Keratinocyte (primary cell): ENCODE measurements at regions not wholly inside any gene's neighbourhood (a gene's known extent, or its start where the extent isn't known, plus 50 kb on each side); places are given as distances from the start of the nearest gene placed in this dataset.

Experiments
- DNase-seq: peaks from one replicate; pipeline ENCODE4 v3.0.0-alpha.2; 2011; ENCODE audit warnings: low read depth, missing footprints, low spot score
- FAIRE-seq: peaks from 2 replicates; lab custom pipeline; 2011; peaks lifted over from hg19 to GRCh38; lab: Jason Lieb, UNC
- H2AFZ ChIP-seq: 2 replicates; pipeline ENCODE4 v1.6.0; 2012; ENCODE audit warnings: low read length, control low read depth, inconsistent platforms; ENCODE audit not compliant: control insufficient read depth
- H3K27ac ChIP-seq: 2 replicates; pipeline ENCODE4 v1.5.1; 2011; ENCODE audit warnings: low read length; ENCODE audit not compliant: control insufficient read depth, insufficient read depth
- H3K27me3 ChIP-seq: 3 replicates; pipeline ENCODE4 v1.6.0; 2011; ENCODE audit warnings: low read length; ENCODE audit not compliant: control insufficient read depth, insufficient read depth; ENCODE audit errors: extremely low read depth
- H3K36me3 ChIP-seq, 2 experiments: 2 replicates in 1 of 2; 3 replicates in 1 of 2; pipeline ENCODE4 v1.5.1; 2011; ENCODE audit warnings: low read length in 2 of 2, mild to moderate bottlenecking in 1 of 2; ENCODE audit not compliant: control insufficient read depth in 2 of 2, insufficient read depth in 2 of 2; ENCODE audit errors: extremely low read depth in 1 of 2
- H3K4me1 ChIP-seq: 3 replicates; pipeline ENCODE4 v1.5.1; 2011; ENCODE audit warnings: low read length; ENCODE audit not compliant: control insufficient read depth, insufficient read depth; ENCODE audit errors: extremely low read depth
- H3K4me2 ChIP-seq: 3 replicates; pipeline ENCODE4 v1.6.0; 2011; ENCODE audit warnings: low read depth, low read length; ENCODE audit not compliant: control insufficient read depth, insufficient read depth; ENCODE audit errors: extremely low read depth
- H3K4me3 ChIP-seq, 3 experiments: fragments of 200-600 bp in 1 of 3; sonication (generic) in 1 of 3; 2 replicates in 2 of 3; 3 replicates in 1 of 3; pipeline ENCODE4 v1.5.1; 2011 to 2016; ENCODE audit warnings: low read length in 3 of 3, mild to moderate bottlenecking in 3 of 3, control low read depth in 2 of 3, inconsistent platforms in 1 of 3, low read depth in 1 of 3, mixed read lengths in 1 of 3, mixed run types in 1 of 3, moderate library complexity in 1 of 3; ENCODE audit not compliant: control insufficient read depth in 2 of 3, insufficient read depth in 2 of 3; ENCODE audit errors: extremely low read depth in 1 of 3
- H3K79me2 ChIP-seq: 2 replicates; pipeline ENCODE4 v1.6.0; 2012; ENCODE audit warnings: low read length; ENCODE audit not compliant: control insufficient read depth, insufficient read depth
- H3K9ac ChIP-seq: 3 replicates; pipeline ENCODE4 v1.6.0; 2011; ENCODE audit warnings: low read length; ENCODE audit not compliant: control insufficient read depth, insufficient read depth; ENCODE audit errors: extremely low read depth
- H3K9me1 ChIP-seq: 3 replicates; pipeline ENCODE4 v1.6.0; 2011; ENCODE audit warnings: low read length; ENCODE audit not compliant: control insufficient read depth, insufficient read depth; ENCODE audit errors: extremely low read depth
- H3K9me3 ChIP-seq: 2 replicates; pipeline ENCODE4 v1.5.1; 2012; ENCODE audit warnings: low read depth, low read length; ENCODE audit not compliant: control insufficient read depth
- H4K20me1 ChIP-seq: 3 replicates; pipeline ENCODE4 v1.6.0; 2011; ENCODE audit warnings: low read length; ENCODE audit not compliant: control insufficient read depth, insufficient read depth; ENCODE audit errors: extremely low read depth
- EZH2 ChIP-seq: IDR thresholded peaks from one replicate; pipeline ENCODE4 v1.6.1; 2012; ENCODE audit warnings: inconsistent platforms, mild to moderate bottlenecking, low read length, moderate library complexity
- dilution Hi-C: fragments of 300-500 bp; cut with MboI; formaldehyde crosslinking; loops from one replicate; pipeline ENCODE4 v1.7.0; 2020; ENCODE audit warnings: low sequenced_read_pairs; ENCODE audit not compliant: extremely low pct_ligation_motif_present
- TF ChIP-seq, protein P1 (sequence below), 3 experiments: IDR thresholded peaks in 1 of 3; conservative IDR thresholded peaks in 1 of 3; optimal IDR thresholded peaks in 1 of 3; 2 replicates in 2 of 3; 3 replicates in 1 of 3; pipeline versions ENCODE3 to v1.5.1; 2011; ENCODE audit warnings: low read length in 3 of 3, mild to moderate bottlenecking in 3 of 3, moderate library complexity in 2 of 3, control low read depth in 1 of 3, inconsistent platforms in 1 of 3; ENCODE audit not compliant: insufficient read depth in 2 of 3; ENCODE audit errors: extremely low read depth in 1 of 3

DNA sequence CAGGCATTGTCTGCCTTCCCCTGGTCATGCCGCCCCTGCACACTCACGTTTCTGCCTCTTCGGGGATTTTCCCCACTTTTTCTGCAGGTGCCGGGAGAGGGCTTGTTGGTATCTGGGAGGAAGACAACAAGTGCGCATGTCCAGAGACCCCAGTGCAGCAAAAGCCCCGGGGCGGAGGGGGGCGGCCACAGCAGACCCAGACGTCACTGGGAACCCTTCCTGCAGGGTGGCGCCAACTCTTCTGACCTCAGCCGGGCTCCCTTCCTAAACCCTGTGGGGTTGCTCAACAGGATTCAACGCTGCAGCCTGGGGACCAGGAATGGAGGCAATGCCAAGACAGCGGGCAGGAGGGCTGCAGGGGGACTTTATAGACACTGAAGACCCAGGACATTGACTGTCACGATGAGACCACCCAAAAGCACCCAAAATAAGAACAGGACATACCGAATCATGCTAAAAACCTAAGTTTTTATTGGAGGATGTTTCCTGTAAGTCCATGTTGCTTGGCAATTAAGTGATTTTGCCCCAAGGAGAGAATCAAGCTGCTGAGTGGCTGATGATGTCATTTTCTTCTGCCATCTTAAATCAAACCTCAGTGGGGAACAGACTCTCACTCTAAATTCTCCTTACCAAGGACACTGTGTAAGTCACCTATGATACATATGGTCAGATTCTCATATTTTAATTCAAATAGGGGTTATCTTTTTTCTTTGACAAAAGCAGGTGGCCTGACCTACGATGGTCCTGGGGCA is 62.9 kb upstream of the SIMC1 start:
- H3K9ac ChIP-seq: no peak overlapping the region
- no peaks in the 10 kb centered on the region for H3K79me2 ChIP-seq
- no peaks in the 10 kb centered on the region for H3K36me3 ChIP-seq
- DNase-seq (no peak), FAIRE-seq (no peak)
- H3K27ac ChIP-seq: no peak overlapping the region
- peaks cover 34% of the 10 kb centered on the region for H3K27me3 ChIP-seq
- H2AFZ ChIP-seq: no peak overlapping the region
- H3K4me3 ChIP-seq: no peak overlapping the region
- no peak for TF ChIP-seq EZH2
- TF ChIP-seq, protein P1, sequence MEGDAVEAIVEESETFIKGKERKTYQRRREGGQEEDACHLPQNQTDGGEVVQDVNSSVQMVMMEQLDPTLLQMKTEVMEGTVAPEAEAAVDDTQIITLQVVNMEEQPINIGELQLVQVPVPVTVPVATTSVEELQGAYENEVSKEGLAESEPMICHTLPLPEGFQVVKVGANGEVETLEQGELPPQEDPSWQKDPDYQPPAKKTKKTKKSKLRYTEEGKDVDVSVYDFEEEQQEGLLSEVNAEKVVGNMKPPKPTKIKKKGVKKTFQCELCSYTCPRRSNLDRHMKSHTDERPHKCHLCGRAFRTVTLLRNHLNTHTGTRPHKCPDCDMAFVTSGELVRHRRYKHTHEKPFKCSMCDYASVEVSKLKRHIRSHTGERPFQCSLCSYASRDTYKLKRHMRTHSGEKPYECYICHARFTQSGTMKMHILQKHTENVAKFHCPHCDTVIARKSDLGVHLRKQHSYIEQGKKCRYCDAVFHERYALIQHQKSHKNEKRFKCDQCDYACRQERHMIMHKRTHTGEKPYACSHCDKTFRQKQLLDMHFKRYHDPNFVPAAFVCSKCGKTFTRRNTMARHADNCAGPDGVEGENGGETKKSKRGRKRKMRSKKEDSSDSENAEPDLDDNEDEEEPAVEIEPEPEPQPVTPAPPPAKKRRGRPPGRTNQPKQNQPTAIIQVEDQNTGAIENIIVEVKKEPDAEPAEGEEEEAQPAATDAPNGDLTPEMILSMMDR (optimal IDR thresholded peaks at IDR 0.05 in 1 of 3, IDR thresholded peaks at IDR 0.05 in 1 of 3, conservative IDR thresholded peaks at IDR 0.05 in 1 of 3; ENCODE audit: extremely low read depth in 1 of 3, insufficient read depth in 2 of 3, low read length in 3 of 3): no peak
- no peaks in the 10 kb centered on the region for H4K20me1 ChIP-seq
- no peaks in the 10 kb centered on the region for H3K9me3 ChIP-seq
- no peak overlapping the region for H3K4me2 ChIP-seq
- H3K9me1 ChIP-seq: no peaks in the 10 kb centered on the region
- dilution Hi-C loops: no loop called here
- no peaks in the 10 kb centered on the region for H3K4me1 ChIP-seq

DNA sequence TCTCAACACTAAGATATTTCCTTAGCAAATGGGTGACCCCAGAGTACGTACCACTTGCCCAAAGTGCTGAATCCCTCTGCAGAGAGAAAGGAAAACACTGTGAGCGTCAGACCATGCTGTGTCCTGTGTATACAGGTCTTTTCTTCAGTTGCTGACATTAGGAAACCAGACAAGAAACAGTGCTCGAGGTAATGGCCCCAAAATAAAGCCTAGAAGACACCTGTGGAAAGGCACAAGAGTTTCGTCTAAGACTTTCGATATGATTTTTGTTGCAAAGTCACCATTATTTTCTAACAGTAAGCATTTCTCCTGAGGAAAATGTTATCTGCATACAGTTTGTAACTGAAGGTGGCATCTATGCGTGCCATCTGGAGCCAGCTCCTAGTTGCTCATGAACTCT is 62.0 kb upstream of the SIMC1 start:
- Histone ChIP-seq H3K79me2 (no peaks in the 10 kb centered on the region), H3K4me2 (no peak overlapping the region), H3K27ac (no peak overlapping the region), H2AFZ (no peak overlapping the region), H3K9me1 (no peaks in the 10 kb centered on the region), H3K27me3 (peaks cover 34% of the 10 kb centered on the region), H3K4me3 (no peak overlapping the region), H3K9ac (no peak overlapping the region), H3K36me3 (no peaks in the 10 kb centered on the region), H3K4me1 (no peaks in the 10 kb centered on the region), H3K9me3 (no peaks in the 10 kb centered on the region), H4K20me1 (no peaks in the 10 kb centered on the region)
- DNase-seq: no peak
- dilution Hi-C loops: no loop called here
- TF ChIP-seq EZH2: no peak
- TF ChIP-seq, protein P1 (optimal IDR thresholded peaks at IDR 0.05 in 1 of 3, IDR thresholded peaks at IDR 0.05 in 1 of 3, conservative IDR thresholded peaks at IDR 0.05 in 1 of 3; ENCODE audit: extremely low read depth in 1 of 3, insufficient read depth in 2 of 3, low read length in 3 of 3): no peak
- FAIRE-seq: no peak
